ENCODE measurements at regions not wholly inside any gene's neighbourhood (a gene's known extent, or its start where the extent isn't known, plus 50 kb on each side); places are given as distances from the start of the nearest gene placed in this dataset.

GRCh38 chr3:106611116-106611515, 742.3 kb upstream of the CBLB start:
- TF ChIP-seq REST (IDR thresholded peaks at IDR 0.05; ENCODE audit: insufficient replicate concordance, low read depth): no peak
- TF ChIP-seq GABPA (IDR thresholded peaks at IDR 0.05; ENCODE audit: low read depth): no peak
- TF ChIP-seq POLR2AphosphoS5 (IDR thresholded peaks at IDR 0.05; ENCODE audit: low read depth): no peak
- TF ChIP-seq CTCF (IDR thresholded peaks at IDR 0.05; ENCODE audit: insufficient read depth, low read length): no peak
- no peak for TF ChIP-seq SPI1 (IDR thresholded peaks at IDR 0.05; ENCODE audit: borderline replicate concordance, low read depth)
- H3K27me3 ChIP-seq (ENCODE audit: insufficient read depth, poor library complexity, severe bottlenecking): no peaks in the 10 kb centered on the region
- no peak overlapping the region for H3K4me3 ChIP-seq (replicated peaks; ENCODE audit: insufficient read depth, low read length)
- no peak for DNase-seq (ENCODE audit: low read depth in 1 of 2, low spot score in 1 of 2)
- no peak overlapping the region for H3K27ac ChIP-seq (replicated peaks)

- TF ChIP-seq REST (IDR thresholded peaks at IDR 0.05; ENCODE audit: insufficient replicate concordance, low read depth) (no peak), SPI1 (IDR thresholded peaks at IDR 0.05; ENCODE audit: borderline replicate concordance, low read depth) (no peak), GABPA (IDR thresholded peaks at IDR 0.05; ENCODE audit: low read depth) (no peak), POLR2AphosphoS5 (IDR thresholded peaks at IDR 0.05; ENCODE audit: low read depth) (no peak), CTCF (IDR thresholded peaks at IDR 0.05; ENCODE audit: insufficient read depth, low read length) (no peak)
- Histone ChIP-seq H3K27me3 (ENCODE audit: insufficient read depth, poor library complexity, severe bottlenecking) (no peaks in the 10 kb centered on the region), H3K4me3 (replicated peaks; ENCODE audit: insufficient read depth, low read length) (no peak overlapping the region), H3K27ac (replicated peaks) (no peak overlapping the region)
- DNase-seq (ENCODE audit: low read depth in 1 of 2, low spot score in 1 of 2): no peak
Observed at GRCh38 chr3:106611841-106612240, 743.0 kb upstream of the CBLB start.

GRCh38 chr3:106616556-106616955, 747.7 kb upstream of the CBLB start:
- H3K4me3 ChIP-seq (replicated peaks; ENCODE audit: insufficient read depth, low read length): no peak overlapping the region
- no peak overlapping the region for H3K27ac ChIP-seq (replicated peaks)
- TF ChIP-seq POLR2AphosphoS5 (IDR thresholded peaks at IDR 0.05; ENCODE audit: low read depth) (no peak), SPI1 (IDR thresholded peaks at IDR 0.05; ENCODE audit: borderline replicate concordance, low read depth) (no peak), GABPA (IDR thresholded peaks at IDR 0.05; ENCODE audit: low read depth) (no peak), REST (IDR thresholded peaks at IDR 0.05; ENCODE audit: insufficient replicate concordance, low read depth) (no peak), CTCF (IDR thresholded peaks at IDR 0.05; ENCODE audit: insufficient read depth, low read length) (no peak)
- H3K27me3 ChIP-seq (ENCODE audit: insufficient read depth, poor library complexity, severe bottlenecking): no peaks in the 10 kb centered on the region
- no peak for DNase-seq (ENCODE audit: low read depth in 1 of 2, low spot score in 1 of 2)

All from HL-60 (cell line).